HG03060 (cell line): ENCODE measurements at regions not wholly inside any gene's neighbourhood (a gene's known extent, or its start where the extent isn't known, plus 50 kb on each side); places are given as distances from the start of the nearest gene placed in this dataset.

Experiments
- ATAC-seq: cut with Tn5 transposase; IDR thresholded peaks from one replicate; pipeline ENCODE4 v1.9.1; 2021; ENCODE audit warnings: low read depth, moderate number of reproducible peaks; ENCODE audit not compliant: unreplicated experiment

DNA sequence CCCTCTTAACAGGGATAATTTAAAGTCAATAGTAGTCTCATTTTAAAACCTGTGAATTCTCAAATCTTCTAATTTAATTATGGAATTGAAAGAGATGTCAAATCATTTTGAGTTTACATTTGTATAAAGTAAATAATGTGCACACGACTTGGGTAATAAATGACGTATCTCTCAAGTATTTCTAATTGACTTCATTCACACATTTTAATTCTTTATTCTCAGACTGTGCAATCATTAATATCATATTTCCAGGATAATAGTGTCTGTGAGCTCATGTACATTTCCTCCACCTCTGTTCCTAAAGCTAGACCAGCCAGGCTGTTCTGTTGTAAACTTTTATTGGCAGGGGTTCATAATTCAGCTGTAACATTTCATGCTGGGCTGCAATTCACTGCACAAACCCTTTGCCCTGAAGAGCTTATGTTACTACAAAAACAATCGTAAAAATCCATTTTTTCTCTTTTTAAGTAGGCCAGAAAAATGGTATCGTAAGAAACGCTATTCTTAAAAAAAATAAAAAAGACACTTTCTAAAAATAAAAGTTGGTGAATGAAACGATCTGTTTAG lies 1103.1 kb upstream of the TENM3 start:
- ATAC-seq = no peak

DNA sequence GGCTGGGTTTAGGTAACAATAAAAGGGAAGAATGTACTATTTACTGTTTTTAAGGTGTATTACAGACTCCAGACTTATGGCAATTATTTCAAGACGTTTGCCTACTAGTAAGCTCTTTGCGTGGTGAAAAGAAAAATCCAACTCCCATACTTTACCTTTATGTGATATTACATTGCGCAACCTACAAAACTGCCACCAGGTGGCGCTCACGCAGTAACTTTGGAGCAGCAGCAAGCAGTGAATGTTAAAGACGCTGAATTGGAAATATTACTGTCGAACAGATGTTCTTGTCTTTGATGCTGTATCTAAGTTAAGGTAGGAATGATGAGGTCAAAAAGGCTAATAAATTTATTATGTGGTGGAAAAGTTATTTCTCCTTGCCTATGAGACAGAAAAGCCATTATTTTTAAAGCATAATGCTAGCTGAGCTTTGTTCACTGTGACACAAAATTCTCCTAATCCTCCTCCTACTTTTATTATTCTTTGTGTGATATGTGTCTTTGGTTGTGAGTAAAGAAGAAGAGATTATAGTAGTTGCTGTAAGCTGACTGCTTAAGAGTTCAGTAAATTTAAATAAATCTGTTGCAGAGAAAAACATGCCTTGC lies 1099.8 kb upstream of the TENM3 start:
- ATAC-seq = peak; percentile 83

DNA sequence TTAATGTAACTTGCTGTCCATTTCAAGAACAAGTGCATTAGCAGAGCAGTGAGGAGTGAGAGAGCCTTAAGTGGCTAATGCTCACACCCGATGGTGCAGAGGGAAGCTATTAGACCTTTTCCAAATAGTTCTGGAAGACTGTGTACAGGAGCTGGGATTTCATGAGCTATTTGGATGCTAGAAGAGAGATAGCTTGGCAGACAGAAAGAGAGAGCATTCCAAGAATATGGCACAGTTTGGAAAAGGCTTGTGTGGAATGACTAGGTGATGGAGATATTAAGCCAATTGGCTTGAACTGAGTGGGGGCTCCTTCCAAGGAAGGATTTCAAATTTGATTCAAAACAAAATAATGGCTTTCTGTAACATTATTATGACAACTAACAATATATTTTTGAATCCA lies 1097.2 kb upstream of the TENM3 start:
- no peak for ATAC-seq

DNA sequence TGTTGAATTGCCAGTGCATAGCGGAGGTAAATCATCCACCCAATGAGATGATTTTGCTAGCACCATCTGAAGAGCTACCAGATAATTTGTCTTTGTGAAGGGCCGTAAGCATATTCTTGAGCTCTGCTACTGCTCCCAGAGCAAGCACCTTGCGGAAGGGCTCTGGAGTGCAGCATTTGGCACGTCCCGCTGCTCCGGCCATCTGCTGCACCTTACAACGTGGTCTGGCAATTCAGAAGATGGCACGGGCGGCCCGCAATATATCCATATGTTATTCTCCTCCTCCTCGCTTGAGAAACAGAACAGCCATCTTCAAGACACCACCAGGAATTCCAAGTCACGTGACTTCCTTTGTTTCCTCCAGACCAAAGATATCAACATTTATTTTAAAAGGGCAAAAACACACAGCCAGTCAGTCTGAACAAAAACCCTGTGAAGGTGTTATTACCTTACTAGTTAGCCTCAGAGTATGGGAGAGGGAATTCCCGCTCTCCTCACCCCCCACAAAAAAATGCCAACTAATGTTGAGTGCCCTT lies 1095.7 kb upstream of the TENM3 start:
- ATAC-seq = no peak

DNA sequence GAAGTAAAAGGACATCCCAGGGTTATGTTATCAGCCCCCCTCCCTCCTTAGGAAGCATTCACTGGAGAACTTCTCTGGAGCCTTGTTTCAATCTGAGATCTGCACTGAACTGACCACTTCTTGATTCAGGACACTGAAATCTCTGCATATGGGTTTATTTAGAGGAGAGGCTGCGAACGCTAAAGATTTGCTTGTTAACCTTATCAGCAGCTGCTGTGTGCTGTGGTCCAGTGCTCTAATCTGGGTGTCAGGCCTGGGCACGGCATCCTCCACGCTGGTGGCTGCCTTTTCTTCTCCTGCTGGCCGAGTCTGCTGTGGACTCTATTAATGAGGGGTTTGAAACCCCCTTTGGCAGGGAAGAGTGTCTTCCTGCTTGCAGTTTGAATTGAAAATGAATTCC lies 1094.7 kb upstream of the TENM3 start:
- ATAC-seq = no peak

DNA sequence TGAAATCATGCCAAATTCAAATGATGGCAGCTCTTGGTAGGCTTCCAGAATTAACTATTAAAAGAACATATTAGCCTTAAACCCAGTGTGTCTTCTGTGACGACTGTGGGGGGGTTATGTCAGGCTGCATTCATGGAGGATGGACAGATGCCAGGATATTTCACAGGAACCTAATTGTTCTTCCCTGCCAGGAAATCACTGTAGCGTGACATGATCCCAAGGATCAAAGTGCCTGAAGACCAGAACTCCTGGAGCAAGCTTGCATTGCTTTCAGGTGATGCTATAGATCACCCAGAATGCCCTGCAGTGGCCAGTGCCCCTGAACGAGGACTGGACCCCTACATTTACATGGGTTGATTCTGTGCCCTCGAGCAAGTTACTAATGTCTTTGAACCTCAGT lies 1093.0 kb upstream of the TENM3 start:
- ATAC-seq = no peak

DNA sequence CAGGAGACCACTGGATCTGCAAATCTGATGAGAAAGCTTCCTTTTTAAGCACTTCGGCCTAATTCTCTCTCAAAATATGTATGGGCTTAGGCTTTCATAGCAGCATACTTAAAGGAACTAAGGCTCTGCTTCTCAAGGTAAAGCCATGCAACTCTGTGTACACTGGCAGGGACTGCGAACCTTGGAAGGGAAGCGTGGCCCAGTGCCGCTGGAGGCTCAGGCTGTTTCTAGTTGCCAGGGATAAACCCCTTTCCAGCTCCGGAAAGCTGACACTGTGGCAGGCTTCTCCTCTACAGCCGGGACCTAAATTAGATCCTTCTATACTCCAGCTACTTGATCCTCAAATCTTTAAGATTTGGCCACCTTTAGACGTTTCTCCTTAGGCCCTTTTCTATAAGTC lies 1091.3 kb upstream of the TENM3 start:
- ATAC-seq = no peak

DNA sequence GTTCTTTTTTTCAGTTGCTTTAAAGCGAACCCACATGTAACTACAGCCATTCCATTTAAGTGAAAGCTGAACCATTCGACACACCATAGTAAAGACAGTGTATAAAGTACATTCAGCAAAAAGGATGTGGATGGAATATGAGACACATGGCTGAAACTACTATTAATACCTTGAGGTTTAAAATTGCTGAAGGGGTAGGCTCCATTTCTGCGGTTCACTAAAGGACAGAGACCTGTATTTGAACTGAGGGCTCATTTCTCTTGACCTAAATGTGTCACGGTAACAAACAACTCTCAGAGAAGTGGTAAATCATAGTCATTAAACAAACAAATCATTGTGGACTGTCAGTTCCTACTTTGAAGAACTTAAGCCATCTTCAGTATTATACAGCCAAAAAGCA lies 1085.6 kb upstream of the TENM3 start:
- no peak for ATAC-seq

DNA sequence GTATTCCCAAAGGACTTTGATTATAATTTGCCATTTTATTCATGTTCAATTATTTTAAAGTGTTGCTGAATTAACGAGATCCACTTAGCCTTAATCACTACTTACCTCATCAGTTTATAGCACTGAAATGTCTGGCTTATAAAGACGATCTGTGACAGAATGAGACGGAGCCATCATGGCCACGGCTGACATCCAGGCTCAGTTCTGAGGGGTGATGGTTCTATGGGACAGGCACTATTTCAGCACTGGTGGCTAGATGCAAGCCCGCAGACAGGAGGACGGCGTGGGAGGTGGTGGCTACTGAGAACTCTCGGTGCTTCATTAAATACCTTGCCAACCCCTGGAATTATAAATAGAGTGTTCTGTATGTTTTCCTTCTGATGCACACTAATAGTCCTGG lies 1084.2 kb upstream of the TENM3 start:
- ATAC-seq = no peak

DNA sequence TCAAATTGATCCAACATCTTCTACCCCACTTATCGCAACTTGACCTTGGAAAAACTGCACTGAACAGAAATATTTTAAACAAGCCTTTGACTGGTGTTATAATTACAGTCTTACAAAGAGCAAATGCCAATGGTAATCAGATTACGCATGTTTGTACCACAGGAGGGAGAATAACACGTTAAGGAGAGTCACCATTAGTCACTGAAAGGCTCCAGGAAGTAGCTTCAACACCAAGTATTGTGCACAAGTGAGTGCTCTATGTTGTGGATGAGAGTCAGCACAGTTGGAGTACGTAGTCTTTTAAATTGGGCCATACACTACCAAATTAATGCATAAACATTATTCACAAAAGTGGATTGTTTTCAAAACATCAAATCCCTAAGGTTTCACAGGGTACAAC lies 1081.5 kb upstream of the TENM3 start:
- no peak for ATAC-seq

DNA sequence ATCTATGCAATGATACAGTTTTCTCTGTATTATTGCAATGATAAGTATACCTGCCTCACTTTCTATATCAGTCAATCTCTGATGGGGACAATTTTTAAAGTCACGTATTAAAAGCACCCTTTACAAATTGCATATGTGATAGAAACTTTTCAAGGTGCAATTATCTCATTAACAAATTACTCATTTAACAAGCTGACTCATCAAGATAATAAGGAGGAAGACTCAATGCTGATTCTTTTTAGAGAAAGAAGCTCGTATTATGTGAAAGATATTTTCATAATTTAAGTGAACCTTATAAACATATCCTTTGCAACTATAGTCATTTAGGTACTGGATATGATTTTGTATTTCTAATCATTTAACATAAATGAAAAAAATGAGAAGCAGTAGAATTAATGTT lies 1080.9 kb upstream of the TENM3 start:
- ATAC-seq = no peak

DNA sequence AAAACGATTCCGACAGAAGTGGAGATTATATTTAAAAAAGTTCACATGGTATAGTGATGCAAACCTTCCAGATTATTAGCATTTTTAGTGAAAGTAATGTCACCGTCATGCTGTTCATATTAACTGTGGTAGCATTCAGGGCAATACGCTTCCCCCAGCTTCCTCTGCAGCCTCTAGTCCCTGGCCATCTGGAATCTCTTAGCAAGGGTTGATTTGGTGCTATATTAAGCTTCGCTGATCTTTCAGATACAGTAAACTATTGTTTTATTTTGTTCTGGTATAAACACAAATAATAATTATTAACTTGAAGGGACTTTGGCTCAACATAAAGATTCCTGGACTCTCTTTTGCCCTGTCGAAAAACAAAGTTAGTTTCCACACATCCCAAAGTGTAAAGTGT lies 1080.5 kb upstream of the TENM3 start:
- ATAC-seq = no peak

DNA sequence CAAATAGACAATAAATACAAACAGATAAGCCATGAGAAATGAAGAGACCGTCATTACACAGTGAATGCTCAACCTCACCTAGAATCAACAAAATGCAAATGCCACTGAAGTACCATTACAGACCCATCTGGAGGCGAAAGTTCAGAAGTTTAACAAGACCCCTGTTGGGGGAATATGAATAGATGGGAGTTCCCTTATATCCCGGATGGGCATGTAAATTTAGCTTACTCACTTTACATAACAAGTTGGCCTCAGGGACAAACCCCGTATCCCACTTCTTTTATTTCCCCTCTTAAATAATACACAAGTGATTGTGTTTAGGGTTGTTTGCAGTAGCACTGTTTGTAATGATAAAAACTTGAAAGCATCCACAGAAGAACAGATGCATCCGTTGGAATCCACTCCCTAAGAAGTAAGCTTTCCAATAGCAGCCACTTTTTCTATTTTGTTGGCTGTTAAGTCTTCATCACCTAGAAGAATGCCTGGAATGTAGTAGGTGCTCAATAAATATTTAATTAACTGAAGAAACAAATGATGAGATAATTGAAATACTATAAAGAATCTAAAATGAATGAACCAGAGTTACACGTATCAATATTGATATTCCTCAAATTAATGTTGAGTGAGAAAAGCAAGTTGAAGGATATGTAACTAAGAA lies 1076.3 kb upstream of the TENM3 start:
- ATAC-seq = no peak

DNA sequence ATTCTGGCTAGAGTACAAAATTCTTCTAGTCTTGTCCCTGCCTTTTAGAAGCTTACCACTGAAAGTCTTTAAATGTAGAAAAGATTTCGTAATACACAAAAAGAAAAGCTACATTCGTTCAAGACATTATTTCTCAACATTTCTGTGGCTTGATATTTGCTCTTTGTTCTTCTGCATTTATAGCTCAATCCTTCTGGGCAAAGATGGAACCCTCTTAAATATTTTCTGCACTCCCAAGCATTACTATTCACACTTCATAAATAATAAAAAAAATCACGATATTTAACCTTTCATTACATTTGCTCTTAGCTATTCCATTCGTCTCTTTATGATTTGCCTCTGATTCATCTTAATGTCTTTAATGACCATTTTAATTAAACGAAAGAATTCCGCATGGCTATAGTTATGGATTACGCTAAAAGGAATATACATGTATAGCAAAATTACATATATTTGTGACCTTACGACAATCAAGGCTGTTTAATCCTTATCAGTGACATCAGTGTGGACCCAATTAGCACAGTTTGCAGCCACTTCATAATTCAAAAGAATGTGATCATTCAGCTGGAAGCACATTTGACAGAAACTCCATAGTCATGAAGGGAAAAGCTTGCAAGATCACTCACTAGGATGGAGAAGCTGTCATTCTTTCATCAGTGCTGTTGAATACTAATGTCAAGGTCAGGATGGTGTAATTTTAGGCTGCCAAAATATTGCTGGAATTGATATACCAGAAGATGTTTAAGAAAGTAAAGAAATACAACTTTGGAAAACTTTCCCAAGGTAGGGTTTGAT lies 1075.0 kb upstream of the TENM3 start:
- no peak for ATAC-seq

DNA sequence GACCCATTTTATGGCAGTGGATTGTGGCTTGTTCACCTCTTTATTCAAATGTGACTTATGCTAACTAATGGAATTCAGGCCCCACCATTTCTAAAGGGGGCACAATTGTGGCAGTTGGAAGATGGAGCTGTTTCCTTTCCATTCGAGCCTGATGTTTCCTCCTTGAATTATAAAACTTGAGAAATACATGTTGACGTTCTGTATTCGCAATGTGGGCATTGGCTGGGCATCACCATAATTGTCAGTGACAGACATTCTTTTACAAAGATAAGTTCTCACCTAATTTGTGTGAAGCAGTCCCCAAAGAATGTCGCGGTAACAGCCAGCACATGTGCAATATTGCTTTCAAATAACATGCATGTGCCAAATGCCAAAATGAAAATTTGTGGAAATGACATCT lies 1070.2 kb upstream of the TENM3 start:
- ATAC-seq = no peak

DNA sequence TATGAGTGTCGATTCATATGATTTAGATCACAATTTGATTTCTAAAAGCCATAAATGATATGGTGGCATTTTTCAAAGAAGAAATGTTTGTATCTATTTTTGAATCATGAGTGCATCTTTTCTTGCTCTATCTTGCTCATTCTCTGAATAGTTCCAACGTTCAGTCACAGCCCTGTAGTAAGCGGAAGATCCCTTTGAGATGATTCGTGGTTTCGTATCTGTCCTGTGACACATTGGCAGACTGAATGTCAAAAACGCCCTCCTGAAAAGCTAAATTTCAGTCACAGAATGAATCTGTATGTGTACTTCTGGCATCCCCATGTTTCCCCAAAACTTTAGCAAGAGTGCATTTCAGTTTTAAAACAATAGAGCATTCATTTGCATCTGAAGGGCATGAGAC lies 1066.9 kb upstream of the TENM3 start:
- no peak for ATAC-seq

DNA sequence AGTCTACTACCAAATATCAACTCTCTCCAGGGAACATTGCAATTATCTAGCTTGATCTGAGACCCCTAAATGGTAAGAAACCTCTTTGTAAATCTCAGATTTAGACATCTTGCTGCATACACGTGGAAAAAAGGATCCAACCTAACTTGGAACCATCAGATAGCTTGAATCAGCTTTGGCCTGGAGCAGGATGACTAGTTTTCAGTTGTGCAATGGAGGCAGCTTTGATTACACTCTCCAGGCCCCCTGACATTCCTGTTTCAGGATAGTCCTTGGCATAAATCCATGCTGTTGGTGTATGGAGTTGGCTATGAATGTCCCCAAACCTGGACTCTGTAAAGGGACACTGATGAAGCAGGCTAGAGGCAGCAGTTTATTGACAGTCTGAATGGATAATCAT lies 1061.9 kb upstream of the TENM3 start:
- no peak for ATAC-seq

DNA sequence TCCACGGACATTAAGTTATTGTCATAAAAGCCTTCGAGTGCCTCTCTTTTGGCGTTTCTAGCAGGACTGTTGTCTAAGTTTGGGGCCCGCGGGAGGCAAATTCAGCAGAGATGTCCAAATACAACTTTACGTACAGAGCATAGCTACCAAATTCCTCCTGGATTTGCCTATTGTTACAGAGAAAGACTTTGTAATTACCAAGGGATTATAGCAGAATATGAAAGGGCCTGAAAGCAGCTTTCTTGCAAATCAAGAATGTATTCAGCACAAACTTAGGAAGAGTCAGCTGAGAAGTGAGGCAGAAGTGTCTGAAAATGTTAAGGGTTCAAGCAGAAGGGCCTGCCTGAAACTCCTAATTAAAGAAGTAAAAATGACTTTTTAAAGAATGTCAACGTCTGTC lies 1053.5 kb upstream of the TENM3 start:
- ATAC-seq = no peak

DNA sequence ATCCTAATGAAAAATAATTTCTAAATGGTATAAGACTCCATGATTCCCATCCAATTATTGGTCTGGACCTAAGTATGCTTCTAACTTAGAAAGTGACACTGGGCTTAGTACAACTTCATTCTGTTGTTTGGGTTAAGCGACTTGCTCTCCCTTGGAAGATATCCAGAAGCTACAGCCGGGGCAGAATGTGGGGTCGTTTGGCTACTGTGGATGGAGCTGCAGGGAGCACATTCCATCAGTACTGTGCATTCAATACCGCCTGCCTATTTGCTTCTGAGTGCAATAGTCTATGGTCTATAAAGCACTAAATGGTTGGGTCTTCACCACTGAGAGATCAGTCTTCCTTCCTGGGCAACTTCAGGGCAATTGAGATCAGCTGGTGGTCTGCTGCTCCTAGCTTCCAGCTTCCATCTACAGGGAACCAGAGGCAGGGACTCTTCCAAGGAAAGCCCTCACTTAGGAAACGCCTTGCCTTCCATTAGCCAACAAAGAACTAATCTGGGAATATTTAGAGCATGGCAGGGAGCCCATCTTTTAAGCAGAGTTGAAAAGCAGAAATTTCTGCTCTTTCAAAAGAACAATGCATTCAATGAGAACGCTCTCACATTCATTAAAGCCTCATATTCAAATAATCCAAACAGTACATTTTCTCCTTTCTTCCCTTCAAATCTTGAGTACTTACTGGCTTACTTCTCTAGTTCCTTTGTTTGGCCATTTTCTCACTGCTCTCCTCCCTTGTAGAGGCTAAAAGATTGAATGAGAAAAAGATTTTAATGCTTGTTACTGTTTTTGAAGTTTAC lies 1049.9 kb upstream of the TENM3 start:
- no peak for ATAC-seq

DNA sequence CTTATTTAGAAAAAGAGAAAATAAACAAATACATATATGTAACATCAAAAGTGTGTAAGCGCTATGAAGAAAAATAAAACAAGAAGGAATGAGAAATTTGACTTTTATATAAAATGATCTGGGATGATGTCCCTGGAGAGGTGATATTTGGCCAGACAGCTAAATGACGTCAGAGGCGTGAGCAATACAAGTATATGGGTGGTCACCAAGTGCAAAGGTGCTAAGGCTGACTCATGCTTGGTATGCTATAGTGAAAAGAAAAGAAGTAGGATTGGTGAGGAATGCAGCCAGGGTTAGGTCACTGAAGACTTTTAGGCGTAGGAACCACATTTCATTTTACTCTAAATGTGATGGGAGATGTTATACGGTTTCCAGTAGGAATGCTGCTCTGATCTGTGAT lies 1049.1 kb upstream of the TENM3 start:
- ATAC-seq = no peak

DNA sequence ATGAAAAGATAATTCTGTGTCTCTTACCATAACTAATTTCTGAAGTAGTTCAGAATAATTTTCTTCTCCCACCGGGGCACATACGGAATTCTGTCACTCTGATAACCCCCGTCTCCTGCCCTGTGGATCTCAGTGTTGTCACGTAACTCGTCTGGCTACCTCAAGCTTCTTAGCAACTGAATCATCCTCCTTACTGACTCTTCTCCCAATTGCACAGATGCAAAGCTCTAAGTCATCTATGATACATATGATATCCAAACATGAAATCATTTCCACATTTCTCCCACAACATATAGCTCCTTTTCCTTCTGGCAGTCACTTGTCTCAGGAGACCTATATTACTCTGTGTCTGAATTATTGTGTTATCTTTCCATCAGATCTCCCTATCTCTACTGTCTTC lies 1043.1 kb upstream of the TENM3 start:
- ATAC-seq = no peak
